Trophoblast cell (in vitro differentiated cells and primary cell): ENCODE measurements at regions not wholly inside any gene's neighbourhood (a gene's known extent, or its start where the extent isn't known, plus 50 kb on each side); places are given as distances from the start of the nearest gene placed in this dataset.
A peak's percentile ranks its signal among the peaks of the same experiment; 100 is the strongest.

Source experiments
- DNase-seq, 2 donors: peaks; one replicate each; pipeline ENCODE4 v3.0.0-alpha.2; 2016
- H2AFZ ChIP-seq: 2 replicates; pipeline ENCODE4 v1.6.1; 2013; ENCODE audit warnings: low read length, moderate library complexity, mild to moderate bottlenecking; ENCODE audit not compliant: insufficient read depth, poor library complexity
- H2AK5ac ChIP-seq: 2 replicates; pipeline ENCODE4 v1.6.1; 2013; ENCODE audit warnings: mild to moderate bottlenecking, low read length
- H2BK120ac ChIP-seq: 2 replicates; pipeline ENCODE4 v1.6.1; 2013; ENCODE audit warnings: low read length, mild to moderate bottlenecking, moderate library complexity; ENCODE audit not compliant: insufficient read depth, poor library complexity
- H2BK12ac ChIP-seq: 2 replicates; pipeline ENCODE4 v1.6.1; 2013; ENCODE audit warnings: mild to moderate bottlenecking, low read length, moderate library complexity
- H2BK5ac ChIP-seq: 2 replicates; pipeline ENCODE4 v1.6.1; 2013; ENCODE audit warnings: low read length, low read depth, moderate library complexity, mild to moderate bottlenecking; ENCODE audit not compliant: poor library complexity
- H3K14ac ChIP-seq: 2 replicates; pipeline ENCODE4 v1.6.1; 2013; ENCODE audit warnings: mild to moderate bottlenecking, low read length
- H3K18ac ChIP-seq: 2 replicates; pipeline ENCODE4 v1.6.1; 2013; ENCODE audit warnings: mild to moderate bottlenecking, low read length
- H3K23ac ChIP-seq: 2 replicates; pipeline ENCODE4 v1.6.1; 2013; ENCODE audit warnings: low read length
- H3K27ac ChIP-seq: 2 replicates; pipeline ENCODE4 v1.5.1; 2013; ENCODE audit warnings: low read depth, mild to moderate bottlenecking, inconsistent platforms, low read length, moderate library complexity
- H3K27me3 ChIP-seq: 2 replicates; pipeline ENCODE4 v1.6.1; 2013; ENCODE audit warnings: inconsistent platforms, mild to moderate bottlenecking, low read length, moderate library complexity; ENCODE audit not compliant: insufficient read depth
- H3K36me3 ChIP-seq, 2 experiments: 1 replicate in 1 of 2; 2 replicates in 1 of 2; pipeline ENCODE4 v1.6.1; 2013; ENCODE audit warnings: low read length in 2 of 2, mild to moderate bottlenecking in 2 of 2, moderate library complexity in 1 of 2; ENCODE audit not compliant: insufficient read depth in 2 of 2, control insufficient read depth in 1 of 2
- H3K4ac ChIP-seq: 2 replicates; pipeline ENCODE4 v1.6.1; 2013; ENCODE audit warnings: low read depth, mild to moderate bottlenecking, low read length, moderate library complexity
- H3K4me1 ChIP-seq, 2 experiments: 1 replicate in 1 of 2; 2 replicates in 1 of 2; pipeline ENCODE4 v1.6.1; 2013; ENCODE audit warnings: low read length in 2 of 2, mild to moderate bottlenecking in 2 of 2, moderate library complexity in 1 of 2; ENCODE audit not compliant: insufficient read depth in 2 of 2, control insufficient read depth in 1 of 2
- H3K4me2 ChIP-seq: 2 replicates; pipeline ENCODE4 v1.6.1; 2013; ENCODE audit warnings: inconsistent platforms, mild to moderate bottlenecking, low read length, moderate library complexity
- H3K4me3 ChIP-seq: 2 replicates; pipeline ENCODE4 v1.5.1; 2013; ENCODE audit warnings: mild to moderate bottlenecking, low read depth, low read length, inconsistent platforms
- H3K79me1 ChIP-seq: one replicate; pipeline ENCODE4 v1.6.1; 2013; ENCODE audit warnings: low read length
- H3K79me2 ChIP-seq: 2 replicates; pipeline ENCODE4 v1.6.1; 2013; ENCODE audit warnings: low read length, mild to moderate bottlenecking; ENCODE audit not compliant: control insufficient read depth, insufficient read depth, poor library complexity
- H3K9ac ChIP-seq: 2 replicates; pipeline ENCODE4 v1.6.1; 2013; ENCODE audit warnings: mild to moderate bottlenecking, low read length
- H3K9me3 ChIP-seq: 2 replicates; pipeline ENCODE4 v1.6.1; 2013; ENCODE audit warnings: low read depth, mild to moderate bottlenecking, control low read depth, inconsistent platforms, low read length; ENCODE audit not compliant: insufficient read depth
- H4K12ac ChIP-seq: 2 replicates; pipeline ENCODE4 v1.6.1; 2013; ENCODE audit warnings: low read depth, mild to moderate bottlenecking, low read length, moderate library complexity
- H4K8ac ChIP-seq: 2 replicates; pipeline ENCODE4 v1.6.1; 2013; ENCODE audit warnings: low read depth, mild to moderate bottlenecking, low read length, moderate library complexity
- H4K91ac ChIP-seq: one replicate; pipeline ENCODE4 v1.6.1; 2013; ENCODE audit warnings: low read depth, mild to moderate bottlenecking, low read length, moderate library complexity
- WGBS: extraction: QIAGEN DNeasy Blood & Tissue Kit; methylation state at CpG from one replicate; pipeline ENCODE4 v1.1.7; 2013; ENCODE audit warnings: missing lambda C conversion rate; ENCODE audit not compliant: insufficient read length, insufficient coverage; ENCODE audit errors: extremely low coverage; 5-methylcytosine and 5-hydroxymethylcytosine counted together

GRCh38 chr4:79576429-79576753 is 168.4 kb upstream of the GK2 start:
- Histone ChIP-seq H3K4me2 (no peak overlapping the region), H3K9ac (no peak overlapping the region), H2AK5ac (no peak overlapping the region), H3K9me3 (no peaks in the 10 kb centered on the region), H2BK120ac (no peak overlapping the region), H3K79me2 (no peaks in the 10 kb centered on the region), H3K36me3 (no peaks in the 10 kb centered on the region), H2AFZ (no peak overlapping the region), H3K79me1 (no peaks in the 10 kb centered on the region), H3K23ac (no peak overlapping the region), H3K27me3 (no peaks in the 10 kb centered on the region), H3K4me3 (no peak overlapping the region), H2BK5ac (no peak overlapping the region), H3K27ac (no peak overlapping the region), H2BK12ac (no peak overlapping the region), H4K8ac (no peak overlapping the region), H3K4ac (no peak overlapping the region), H3K14ac (no peak overlapping the region), H4K12ac (no peak overlapping the region), H4K91ac (no peak overlapping the region), H3K4me1 (peaks cover 2 to 4% of the 10 kb centered on the region in 2 experiments), H3K18ac (no peak overlapping the region)
- WGBS: no CpG with 5 or more reads among the region's 6 CpGs
- peak; percentile 21 to 65 for DNase-seq

GRCh38 chr4:79575709-79576428 is 167.8 kb upstream of the GK2 start:
- no CpG with 5 or more reads among the region's 7 CpGs for WGBS
- H3K18ac ChIP-seq: no peak overlapping the region
- H4K91ac ChIP-seq: no peak overlapping the region
- no peak overlapping the region for H2BK120ac ChIP-seq
- H2BK5ac ChIP-seq: no peak overlapping the region
- no peaks in the 10 kb centered on the region for H3K36me3 ChIP-seq
- H3K4me2 ChIP-seq: no peak overlapping the region
- H3K23ac ChIP-seq: no peak overlapping the region
- H3K27ac ChIP-seq: peak overlapping the region; percentile 20
- no peak overlapping the region for H2AK5ac ChIP-seq
- H3K4me1 ChIP-seq: peaks cover 2 to 4% of the 10 kb centered on the region in 2 experiments
- no peak overlapping the region for H4K12ac ChIP-seq
- no peak overlapping the region for H3K4me3 ChIP-seq
- peak; percentile 97 to 99 for DNase-seq
- H3K79me1 ChIP-seq: no peaks in the 10 kb centered on the region
- no peaks in the 10 kb centered on the region for H3K9me3 ChIP-seq
- H3K27me3 ChIP-seq: no peaks in the 10 kb centered on the region
- no peaks in the 10 kb centered on the region for H3K79me2 ChIP-seq
- H2AFZ ChIP-seq: no peak overlapping the region
- H3K4ac ChIP-seq: no peak overlapping the region
- no peak overlapping the region for H4K8ac ChIP-seq
- no peak overlapping the region for H3K14ac ChIP-seq
- H3K9ac ChIP-seq: no peak overlapping the region
- no peak overlapping the region for H2BK12ac ChIP-seq

- Histone ChIP-seq H3K4me2 (peak overlapping the region; percentile 19), H2AK5ac (no peak overlapping the region), H3K79me1 (no peaks in the 10 kb centered on the region), H2AFZ (no peak overlapping the region), H3K9ac (no peak overlapping the region), H3K36me3 (no peaks in the 10 kb centered on the region), H3K27ac (no peak overlapping the region), H2BK120ac (no peak overlapping the region), H3K27me3 (no peaks in the 10 kb centered on the region), H3K4me1 (peaks cover 2 to 4% of the 10 kb centered on the region in 2 experiments), H3K9me3 (no peaks in the 10 kb centered on the region), H4K91ac (no peak overlapping the region), H3K23ac (no peak overlapping the region), H4K12ac (no peak overlapping the region), H2BK5ac (no peak overlapping the region), H3K14ac (no peak overlapping the region), H2BK12ac (no peak overlapping the region), H3K4ac (no peak overlapping the region), H3K79me2 (no peaks in the 10 kb centered on the region), H3K18ac (no peak overlapping the region), H3K4me3 (no peak overlapping the region), H4K8ac (no peak overlapping the region)
- peak; percentile 86 to 97 for DNase-seq
- no CpG with 5 or more reads among the region's 7 CpGs for WGBS
These were observed 166.9 kb upstream of the GK2 start for GRCh38 chr4:79574741-79575451.

GRCh38 chr4:79563219-79563618 is 155.2 kb upstream of the GK2 start:
- Histone ChIP-seq H3K4me1 (no peaks in the 10 kb centered on the region), H4K12ac (no peak overlapping the region), H2AFZ (no peak overlapping the region), H3K9ac (no peak overlapping the region), H2BK5ac (no peak overlapping the region), H2BK12ac (no peak overlapping the region), H3K4me2 (no peak overlapping the region), H4K91ac (no peak overlapping the region), H2BK120ac (no peak overlapping the region), H4K8ac (no peak overlapping the region), H3K27me3 (no peaks in the 10 kb centered on the region), H3K14ac (no peak overlapping the region), H3K9me3 (no peaks in the 10 kb centered on the region), H3K79me1 (no peaks in the 10 kb centered on the region), H3K23ac (no peak overlapping the region), H3K4ac (no peak overlapping the region), H3K36me3 (no peaks in the 10 kb centered on the region), H3K79me2 (no peaks in the 10 kb centered on the region), H3K27ac (no peak overlapping the region), H3K4me3 (no peak overlapping the region), H2AK5ac (no peak overlapping the region), H3K18ac (no peak overlapping the region)
- no peak for DNase-seq
- no CpG with 5 or more reads among the region's 1 CpG for WGBS
